Fibroblast of pulmonary artery (primary cell): ENCODE measurements at regions not wholly inside any gene's neighbourhood (a gene's known extent, or its start where the extent isn't known, plus 50 kb on each side); places are given as distances from the start of the nearest gene placed in this dataset.

Experiments
- DNase-seq: peaks from one replicate; pipeline ENCODE4 v3.0.0-alpha.2; 2010; ENCODE audit warnings: low read depth
- H3K4me3 ChIP-seq: replicated peaks from 2 replicates; pipeline ENCODE4 v1.5.1; 2011; ENCODE audit warnings: low read depth, mild to moderate bottlenecking, control low read depth, low read length, moderate library complexity
- TF ChIP-seq, protein P1 (sequence below): IDR thresholded peaks from 2 replicates; pipeline ENCODE4 v1.5.1; 2011; ENCODE audit warnings: mild to moderate bottlenecking, control low read depth, low read length, inconsistent platforms; ENCODE audit errors: missing control alignments

DNA sequence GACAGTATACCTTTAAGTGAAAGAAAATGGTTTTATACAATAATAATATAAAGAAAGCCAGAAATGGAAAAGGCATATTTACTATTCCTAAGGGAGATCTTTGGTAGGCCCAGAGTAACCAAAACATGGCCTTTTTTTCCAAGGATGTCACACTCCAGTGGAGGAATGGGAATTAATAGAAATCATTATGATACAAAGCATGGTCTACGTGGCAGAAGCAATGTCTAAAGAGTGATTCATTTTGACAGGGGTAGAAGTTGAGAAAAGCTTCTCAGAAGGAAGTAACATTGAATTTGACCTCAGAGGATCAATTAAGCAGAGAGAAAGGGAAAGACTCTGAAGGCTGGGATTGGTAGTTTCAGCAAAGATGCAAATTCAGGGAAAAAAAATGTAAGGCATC is 208.6 kb downstream of the BTG1 start:
- TF ChIP-seq, protein P1, sequence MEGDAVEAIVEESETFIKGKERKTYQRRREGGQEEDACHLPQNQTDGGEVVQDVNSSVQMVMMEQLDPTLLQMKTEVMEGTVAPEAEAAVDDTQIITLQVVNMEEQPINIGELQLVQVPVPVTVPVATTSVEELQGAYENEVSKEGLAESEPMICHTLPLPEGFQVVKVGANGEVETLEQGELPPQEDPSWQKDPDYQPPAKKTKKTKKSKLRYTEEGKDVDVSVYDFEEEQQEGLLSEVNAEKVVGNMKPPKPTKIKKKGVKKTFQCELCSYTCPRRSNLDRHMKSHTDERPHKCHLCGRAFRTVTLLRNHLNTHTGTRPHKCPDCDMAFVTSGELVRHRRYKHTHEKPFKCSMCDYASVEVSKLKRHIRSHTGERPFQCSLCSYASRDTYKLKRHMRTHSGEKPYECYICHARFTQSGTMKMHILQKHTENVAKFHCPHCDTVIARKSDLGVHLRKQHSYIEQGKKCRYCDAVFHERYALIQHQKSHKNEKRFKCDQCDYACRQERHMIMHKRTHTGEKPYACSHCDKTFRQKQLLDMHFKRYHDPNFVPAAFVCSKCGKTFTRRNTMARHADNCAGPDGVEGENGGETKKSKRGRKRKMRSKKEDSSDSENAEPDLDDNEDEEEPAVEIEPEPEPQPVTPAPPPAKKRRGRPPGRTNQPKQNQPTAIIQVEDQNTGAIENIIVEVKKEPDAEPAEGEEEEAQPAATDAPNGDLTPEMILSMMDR = no peak
- no peak overlapping the region for H3K4me3 ChIP-seq
- no peak for DNase-seq

DNA sequence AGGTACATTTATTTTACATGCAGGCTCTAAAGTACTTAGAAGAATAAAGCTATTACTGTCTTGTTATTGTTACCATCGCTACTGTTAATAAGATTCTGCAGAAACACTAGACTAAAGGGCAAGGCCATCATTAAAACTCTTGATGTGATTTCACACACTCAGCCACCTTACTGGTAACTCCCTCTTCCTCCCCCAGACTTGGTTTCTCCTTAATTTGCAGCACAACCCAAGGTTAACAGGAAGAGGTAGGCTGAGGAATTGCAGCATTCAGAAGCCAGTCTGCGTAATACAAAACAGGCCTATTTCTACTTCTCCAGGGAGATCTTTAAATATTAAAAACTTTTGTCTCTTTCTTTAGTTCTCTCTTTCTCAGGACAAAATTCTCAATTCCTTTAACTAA is 210.3 kb downstream of the BTG1 start:
- no peak for DNase-seq
- no peak overlapping the region for H3K4me3 ChIP-seq
- TF ChIP-seq, protein P1 = no peak

DNA sequence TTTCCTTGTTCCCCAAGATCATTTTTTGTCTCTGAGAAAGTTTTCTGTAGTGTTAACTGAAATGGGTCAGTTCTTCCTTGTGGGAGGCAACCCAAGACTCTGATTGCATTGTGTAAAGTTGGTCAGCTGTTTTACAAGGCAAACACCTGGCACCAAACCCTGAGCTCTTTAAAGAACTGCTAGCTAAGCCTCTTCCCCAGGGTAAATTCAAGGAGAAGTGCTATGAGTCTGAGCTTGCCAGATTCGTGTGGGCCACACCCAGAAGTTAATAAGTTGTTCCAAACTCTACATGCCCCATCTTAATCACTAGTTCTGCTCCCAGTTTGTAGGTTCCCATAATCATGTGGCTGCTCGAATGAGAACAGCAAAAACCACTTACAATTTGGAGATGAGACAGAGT is 214.5 kb downstream of the BTG1 start:
- TF ChIP-seq, protein P1 = no peak
- DNase-seq = no peak
- no peak overlapping the region for H3K4me3 ChIP-seq

DNA sequence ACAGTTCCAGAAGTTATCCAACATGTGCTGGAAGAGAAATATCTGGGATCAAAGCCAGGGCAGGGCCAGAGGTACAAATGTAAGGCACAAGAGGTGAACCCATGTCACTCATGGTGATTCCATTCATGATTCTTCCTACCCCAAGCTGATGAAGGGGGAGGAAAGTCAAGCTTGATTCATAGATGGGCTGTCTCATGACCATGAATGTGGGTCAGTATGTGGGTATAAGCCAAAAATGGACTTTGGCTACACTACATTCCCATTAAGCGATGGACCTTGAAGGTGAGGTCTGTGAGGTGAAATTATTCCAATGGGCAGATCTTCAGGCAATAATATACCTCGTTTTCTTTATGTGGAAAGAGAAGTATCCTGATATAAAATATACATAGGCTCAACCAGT is 217.1 kb downstream of the BTG1 start:
- TF ChIP-seq, protein P1 = no peak
- no peak for DNase-seq
- H3K4me3 ChIP-seq = no peak overlapping the region

DNA sequence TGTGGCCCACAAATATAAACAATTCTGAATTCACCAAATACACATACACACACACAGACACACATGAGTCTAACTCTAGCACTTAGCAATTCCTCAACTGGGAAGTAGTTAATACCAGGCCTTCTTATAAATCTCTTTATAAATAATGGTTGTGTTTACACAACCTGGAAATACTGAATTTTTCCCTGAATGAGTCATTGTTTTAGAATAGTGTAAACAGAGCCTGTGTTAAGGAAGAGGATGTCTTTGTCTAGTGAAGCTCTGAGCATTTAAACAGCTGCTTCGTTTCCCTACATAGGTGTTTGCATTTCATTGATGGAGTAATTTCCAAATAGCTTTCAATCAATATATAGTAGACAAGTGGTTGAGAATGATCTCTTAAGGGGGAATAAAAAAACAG is 218.8 kb downstream of the BTG1 start:
- H3K4me3 ChIP-seq = no peak overlapping the region
- DNase-seq = peak; percentile 55
- TF ChIP-seq, protein P1 = no peak

DNA sequence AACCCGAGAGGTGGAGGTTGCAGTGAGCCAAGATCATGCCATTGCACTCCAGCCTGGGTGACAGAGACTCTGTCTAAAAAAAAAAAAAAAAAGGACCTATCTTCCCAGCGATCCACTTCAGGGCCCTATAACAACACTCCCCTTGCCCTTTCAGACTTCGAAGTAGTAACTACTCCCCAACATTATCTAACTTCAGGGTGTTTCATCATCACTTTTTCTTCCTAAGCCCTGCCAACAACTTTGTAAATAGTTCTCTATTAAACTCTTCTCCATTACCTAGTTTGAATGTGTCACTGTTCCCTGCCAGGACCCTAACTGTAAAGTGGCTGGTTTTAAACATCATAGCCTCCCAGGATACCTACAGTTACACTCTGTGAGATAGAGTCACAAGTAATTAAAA is 220.8 kb downstream of the BTG1 start:
- no peak for DNase-seq
- H3K4me3 ChIP-seq = no peak overlapping the region
- TF ChIP-seq, protein P1 = no peak

DNA sequence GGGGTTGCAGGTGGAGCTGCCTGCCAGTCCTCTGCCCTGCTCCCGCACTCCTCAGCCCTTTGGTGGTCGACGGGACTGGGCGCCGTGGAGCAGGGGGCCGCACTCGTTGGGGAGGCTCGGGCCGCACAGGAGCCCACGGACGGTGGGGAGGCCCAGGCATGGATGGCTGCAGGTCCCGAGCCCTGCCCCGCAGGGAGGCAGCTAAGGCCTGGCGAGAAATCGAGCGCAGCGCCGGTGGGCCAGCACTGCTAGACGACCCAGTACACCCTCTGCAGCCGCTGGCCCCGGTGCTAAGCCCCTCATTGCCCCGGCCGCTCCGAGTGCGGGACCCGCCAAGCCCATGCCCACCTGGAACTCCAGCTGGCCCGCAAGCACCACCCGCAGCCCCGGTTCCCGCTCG is 221.8 kb downstream of the BTG1 start:
- DNase-seq = no peak
- H3K4me3 ChIP-seq = no peak overlapping the region
- TF ChIP-seq, protein P1 = no peak
